GM12873 (cell line): ENCODE measurements at regions not wholly inside any gene's neighbourhood (a gene's known extent, or its start where the extent isn't known, plus 50 kb on each side); places are given as distances from the start of the nearest gene placed in this dataset.

Experiments
- TF ChIP-seq, protein P1 (sequence below): IDR thresholded peaks from 2 replicates; pipeline ENCODE4 v1.5.1; 2012; ENCODE audit warnings: low read depth, mild to moderate bottlenecking, moderate library complexity, low read length, control low read depth; ENCODE audit not compliant: insufficient read depth; ENCODE audit errors: missing control alignments

DNA sequence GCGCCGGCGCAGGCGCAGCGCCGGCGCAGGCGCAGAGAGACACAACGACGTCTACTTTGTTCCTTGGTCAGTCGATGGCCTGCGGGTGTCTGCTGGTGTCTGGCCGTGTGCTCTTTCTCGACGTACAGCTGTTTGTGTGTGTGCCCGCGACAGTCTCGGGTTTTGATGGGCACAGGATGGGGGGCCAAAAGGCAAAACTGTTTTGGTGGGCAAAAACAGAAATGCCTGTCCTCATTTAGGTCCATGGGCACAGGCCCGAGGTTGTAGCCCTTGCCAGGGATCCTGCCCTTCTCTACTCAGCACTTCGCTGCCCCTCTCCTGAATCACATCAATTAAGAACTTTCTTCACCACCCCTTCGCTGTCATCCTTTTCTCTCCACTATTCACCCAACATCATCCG lies 184.8 kb upstream of the CHL1 start:
- TF ChIP-seq, protein P1, sequence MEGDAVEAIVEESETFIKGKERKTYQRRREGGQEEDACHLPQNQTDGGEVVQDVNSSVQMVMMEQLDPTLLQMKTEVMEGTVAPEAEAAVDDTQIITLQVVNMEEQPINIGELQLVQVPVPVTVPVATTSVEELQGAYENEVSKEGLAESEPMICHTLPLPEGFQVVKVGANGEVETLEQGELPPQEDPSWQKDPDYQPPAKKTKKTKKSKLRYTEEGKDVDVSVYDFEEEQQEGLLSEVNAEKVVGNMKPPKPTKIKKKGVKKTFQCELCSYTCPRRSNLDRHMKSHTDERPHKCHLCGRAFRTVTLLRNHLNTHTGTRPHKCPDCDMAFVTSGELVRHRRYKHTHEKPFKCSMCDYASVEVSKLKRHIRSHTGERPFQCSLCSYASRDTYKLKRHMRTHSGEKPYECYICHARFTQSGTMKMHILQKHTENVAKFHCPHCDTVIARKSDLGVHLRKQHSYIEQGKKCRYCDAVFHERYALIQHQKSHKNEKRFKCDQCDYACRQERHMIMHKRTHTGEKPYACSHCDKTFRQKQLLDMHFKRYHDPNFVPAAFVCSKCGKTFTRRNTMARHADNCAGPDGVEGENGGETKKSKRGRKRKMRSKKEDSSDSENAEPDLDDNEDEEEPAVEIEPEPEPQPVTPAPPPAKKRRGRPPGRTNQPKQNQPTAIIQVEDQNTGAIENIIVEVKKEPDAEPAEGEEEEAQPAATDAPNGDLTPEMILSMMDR, result no peak

DNA sequence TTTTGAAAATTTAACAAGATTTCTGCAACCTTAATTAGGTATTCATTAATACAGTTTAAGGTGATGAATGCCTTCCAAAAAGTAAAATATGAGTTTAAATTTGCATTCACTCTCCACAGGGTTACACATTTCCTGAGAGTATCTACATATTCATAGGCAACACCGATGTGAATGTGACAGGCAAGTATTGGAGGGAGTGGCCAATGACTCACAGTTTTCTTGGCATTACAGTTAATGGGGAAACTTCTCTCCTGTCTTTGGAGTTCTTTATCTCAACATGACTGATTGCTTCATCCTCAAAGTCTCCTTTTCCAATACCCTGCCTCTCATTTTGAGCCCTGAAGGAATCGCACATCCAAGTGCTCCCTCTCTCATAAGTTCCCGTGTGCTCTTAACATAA lies 181.9 kb upstream of the CHL1 start:
- TF ChIP-seq, protein P1, result no peak

DNA sequence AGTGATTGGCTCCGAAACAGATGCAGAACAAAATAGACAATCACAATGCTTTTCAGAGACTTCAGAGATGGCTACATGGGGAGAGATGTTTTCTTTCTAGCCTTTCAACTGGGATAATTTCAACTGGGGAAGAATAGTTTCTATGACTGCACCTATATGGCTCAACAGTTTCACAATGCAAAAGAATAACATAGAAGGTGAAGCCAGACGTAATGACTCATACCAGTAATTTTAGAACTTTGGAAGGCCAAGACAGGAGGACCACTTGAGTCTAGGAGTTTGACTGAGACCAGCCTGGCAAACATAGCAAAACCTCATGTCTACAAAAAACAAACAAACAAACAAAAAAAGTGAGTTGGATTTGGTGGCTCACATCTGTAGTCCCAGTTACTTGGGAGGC lies 180.2 kb upstream of the CHL1 start:
- TF ChIP-seq, protein P1, result no peak

DNA sequence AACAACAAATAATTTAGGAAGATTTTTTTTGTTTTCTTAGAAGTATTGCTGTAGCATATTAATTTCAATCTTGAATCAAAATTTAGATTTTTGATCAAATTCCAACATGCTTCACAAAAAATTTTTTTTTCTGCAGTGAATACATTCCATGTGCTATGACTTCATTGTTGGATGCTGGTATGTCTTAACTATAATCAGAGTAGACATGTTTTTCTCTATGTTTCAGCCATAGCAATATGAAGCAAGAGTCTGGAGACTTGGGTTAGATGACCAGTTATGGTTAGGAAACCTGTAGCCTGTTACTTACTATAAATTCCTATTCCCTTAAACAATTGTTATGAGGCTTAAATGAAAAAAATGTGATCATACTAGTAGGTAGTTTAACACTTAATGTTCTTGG lies 176.1 kb upstream of the CHL1 start:
- TF ChIP-seq, protein P1, result no peak

DNA sequence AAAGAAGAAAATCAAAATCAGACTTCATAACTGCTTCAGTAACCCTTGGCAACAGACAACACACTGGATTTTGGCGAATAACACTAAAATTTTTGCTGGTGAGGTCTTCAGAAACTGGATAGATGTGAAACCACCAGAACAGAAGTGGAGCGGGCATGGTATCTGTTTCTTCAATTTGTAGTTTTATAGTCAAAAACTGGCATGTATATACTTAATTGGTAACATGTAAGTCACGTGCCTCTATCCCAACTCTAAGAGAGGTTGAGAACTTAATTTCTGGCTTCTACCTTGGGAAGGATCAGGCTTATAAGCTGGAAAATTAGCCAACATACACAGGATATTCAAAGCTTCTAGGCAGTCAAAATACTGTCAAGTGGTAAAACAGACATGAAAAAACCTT lies 172.6 kb upstream of the CHL1 start:
- TF ChIP-seq, protein P1, result no peak

DNA sequence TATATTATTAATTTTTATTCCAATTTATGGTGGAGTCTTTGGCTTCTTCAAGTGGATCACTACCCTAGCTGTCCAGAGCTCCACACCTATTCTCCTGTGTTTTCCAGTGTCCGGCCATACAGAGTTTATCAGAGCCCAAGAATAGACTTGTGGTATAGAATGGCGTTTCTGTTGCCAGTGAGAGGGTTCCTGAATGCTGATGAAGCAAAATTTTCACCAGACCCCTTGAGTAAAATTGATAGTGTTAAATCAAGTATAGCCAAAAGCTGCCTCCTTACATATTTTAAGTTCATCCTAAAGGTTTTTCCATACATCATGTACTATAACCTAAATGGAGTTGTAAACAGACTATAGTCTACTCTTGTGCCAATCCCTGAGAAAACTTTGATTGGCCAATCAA lies 171.5 kb upstream of the CHL1 start:
- TF ChIP-seq, protein P1, result no peak

DNA sequence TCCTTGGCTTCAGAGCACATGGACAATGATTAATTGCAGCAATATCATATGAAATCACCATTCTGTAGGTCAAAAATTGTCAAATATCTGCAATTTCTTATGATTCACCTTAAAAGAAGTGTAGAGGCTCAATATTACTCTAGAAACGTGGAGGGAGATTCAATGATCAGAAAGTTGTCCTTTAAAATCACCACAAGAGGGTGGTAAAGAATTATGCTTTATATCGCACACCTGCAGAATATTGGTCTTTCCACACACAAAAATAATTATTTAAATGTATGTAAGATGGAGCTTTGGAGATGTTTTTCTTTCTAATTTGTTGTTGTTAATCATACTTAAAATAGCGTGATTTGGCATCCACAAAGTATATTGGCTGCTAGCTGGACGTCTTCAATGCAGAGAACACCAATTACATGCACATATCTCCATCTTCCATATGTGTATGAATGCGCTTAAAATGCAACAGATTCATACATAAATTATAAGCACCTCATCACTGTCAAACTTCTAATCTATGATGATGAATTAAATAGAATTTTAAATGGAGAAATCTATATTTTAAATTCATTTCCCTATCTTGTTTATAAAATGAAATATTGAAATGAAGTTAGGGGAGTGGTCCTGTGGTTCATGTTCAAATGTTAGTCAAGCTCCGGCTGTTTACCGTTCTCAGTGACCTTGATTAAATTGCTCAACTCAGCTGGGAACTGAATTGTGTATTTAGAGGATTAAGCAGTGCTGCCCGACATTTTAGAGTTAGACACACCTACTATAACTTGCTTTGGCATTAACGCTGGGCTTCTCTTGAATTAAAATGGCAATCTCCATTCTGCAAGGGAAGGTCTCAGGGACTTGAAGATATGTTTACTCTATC lies 153.5 kb upstream of the CHL1 start:
- TF ChIP-seq, protein P1, result peak; percentile 29
